ENCODE measurements at regions not wholly inside any gene's neighbourhood (a gene's known extent, or its start where the extent isn't known, plus 50 kb on each side); places are given as distances from the start of the nearest gene placed in this dataset.

DNA sequence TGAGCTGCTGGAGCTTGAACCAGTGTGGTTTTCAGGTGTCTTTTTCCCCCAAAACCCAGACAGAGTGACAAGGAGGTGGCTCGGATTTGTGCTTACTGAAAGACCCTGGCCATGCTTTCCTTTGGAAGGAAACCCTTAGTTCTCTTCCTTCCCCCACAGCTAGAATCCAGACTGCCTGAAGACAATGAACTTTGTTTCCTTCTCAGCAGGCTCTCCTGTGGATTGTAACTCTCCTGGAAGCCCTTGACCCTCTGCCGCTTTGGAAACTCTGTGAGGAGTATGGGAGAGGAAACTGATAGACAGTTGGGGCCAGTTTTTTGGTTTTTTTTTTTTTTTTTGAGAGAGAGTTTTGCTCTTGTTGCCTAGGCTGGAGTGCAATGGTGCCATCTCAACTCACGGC, 62.1 kb upstream of the SESN3 start:
- Histone ChIP-seq H3K4me1 (ENCODE audit: insufficient read depth, low read length) (peaks cover 18% of the 10 kb centered on the region), H3K36me3 (ENCODE audit: insufficient read depth, low read length) (no peaks in the 10 kb centered on the region), H3K9me3 (ENCODE audit: control insufficient read depth, insufficient read depth, low read length) (no peaks in the 10 kb centered on the region), H3K9ac (ENCODE audit: low read depth, low read length) (no peak overlapping the region)

DNA sequence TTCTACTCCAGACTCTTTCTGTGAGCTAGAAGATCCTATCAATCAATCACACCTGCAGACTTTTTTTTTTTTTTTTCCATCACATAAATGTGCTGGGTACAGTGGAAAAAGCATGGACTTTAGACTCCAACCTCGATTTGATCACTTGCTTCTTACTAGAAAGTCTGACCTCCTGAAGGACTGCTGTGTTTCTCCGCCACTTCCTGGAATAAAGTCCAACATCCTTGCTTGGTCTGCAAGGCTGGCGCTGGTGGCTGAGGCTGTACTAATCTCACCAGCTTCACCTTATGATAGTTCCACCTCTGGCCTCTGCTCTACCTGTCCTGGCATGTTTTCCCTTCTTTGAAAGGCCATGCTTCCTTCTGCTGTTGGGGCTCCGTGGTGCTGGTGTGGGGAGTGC, 60.9 kb upstream of the SESN3 start:
- H3K9ac ChIP-seq (ENCODE audit: low read depth, low read length), result no peak overlapping the region
- H3K9me3 ChIP-seq (ENCODE audit: control insufficient read depth, insufficient read depth, low read length), result no peaks in the 10 kb centered on the region
- peaks cover 15% of the 10 kb centered on the region for H3K4me1 ChIP-seq (ENCODE audit: insufficient read depth, low read length)
- H3K36me3 ChIP-seq (ENCODE audit: insufficient read depth, low read length), result no peaks in the 10 kb centered on the region

DNA sequence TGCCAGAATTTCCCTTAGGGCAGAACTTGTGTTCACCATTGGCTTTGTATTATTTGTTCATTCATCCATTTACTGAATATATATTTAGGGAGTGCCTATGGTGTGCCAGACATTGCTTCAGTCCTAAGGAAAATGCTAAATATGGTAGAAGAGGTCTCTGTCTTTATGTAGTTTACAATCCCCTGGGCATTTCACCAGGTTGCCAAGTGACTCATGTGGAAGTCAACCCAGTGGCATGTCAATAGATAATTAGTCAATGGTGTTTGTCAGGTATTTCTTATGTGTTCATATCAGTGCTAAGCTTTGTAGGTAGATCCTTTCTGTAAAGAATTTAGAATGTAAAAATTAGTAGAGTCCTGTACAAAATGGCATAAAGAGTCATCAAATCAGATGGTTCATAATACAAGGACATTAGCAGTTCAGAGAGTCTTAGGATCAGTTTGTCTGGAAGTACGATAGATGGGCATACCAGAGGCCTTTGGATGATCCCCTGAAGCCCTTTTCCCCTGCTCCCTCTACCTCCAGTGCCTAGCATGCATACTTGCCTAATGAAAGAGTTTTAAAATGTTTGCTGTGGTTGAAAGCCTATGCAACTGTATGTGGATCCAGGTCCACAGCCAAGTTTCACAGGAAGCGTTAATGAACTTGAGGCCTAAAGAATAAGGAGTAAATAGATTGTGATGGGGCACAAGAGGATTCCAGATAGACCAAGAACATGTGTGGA, 58.5 kb upstream of the SESN3 start:
- no peaks in the 10 kb centered on the region for H3K9me3 ChIP-seq (ENCODE audit: control insufficient read depth, insufficient read depth, low read length)
- no peak overlapping the region for H3K9ac ChIP-seq (ENCODE audit: low read depth, low read length)
- H3K4me1 ChIP-seq (ENCODE audit: insufficient read depth, low read length), result peaks cover 8% of the 10 kb centered on the region
- no peaks in the 10 kb centered on the region for H3K36me3 ChIP-seq (ENCODE audit: insufficient read depth, low read length)

DNA sequence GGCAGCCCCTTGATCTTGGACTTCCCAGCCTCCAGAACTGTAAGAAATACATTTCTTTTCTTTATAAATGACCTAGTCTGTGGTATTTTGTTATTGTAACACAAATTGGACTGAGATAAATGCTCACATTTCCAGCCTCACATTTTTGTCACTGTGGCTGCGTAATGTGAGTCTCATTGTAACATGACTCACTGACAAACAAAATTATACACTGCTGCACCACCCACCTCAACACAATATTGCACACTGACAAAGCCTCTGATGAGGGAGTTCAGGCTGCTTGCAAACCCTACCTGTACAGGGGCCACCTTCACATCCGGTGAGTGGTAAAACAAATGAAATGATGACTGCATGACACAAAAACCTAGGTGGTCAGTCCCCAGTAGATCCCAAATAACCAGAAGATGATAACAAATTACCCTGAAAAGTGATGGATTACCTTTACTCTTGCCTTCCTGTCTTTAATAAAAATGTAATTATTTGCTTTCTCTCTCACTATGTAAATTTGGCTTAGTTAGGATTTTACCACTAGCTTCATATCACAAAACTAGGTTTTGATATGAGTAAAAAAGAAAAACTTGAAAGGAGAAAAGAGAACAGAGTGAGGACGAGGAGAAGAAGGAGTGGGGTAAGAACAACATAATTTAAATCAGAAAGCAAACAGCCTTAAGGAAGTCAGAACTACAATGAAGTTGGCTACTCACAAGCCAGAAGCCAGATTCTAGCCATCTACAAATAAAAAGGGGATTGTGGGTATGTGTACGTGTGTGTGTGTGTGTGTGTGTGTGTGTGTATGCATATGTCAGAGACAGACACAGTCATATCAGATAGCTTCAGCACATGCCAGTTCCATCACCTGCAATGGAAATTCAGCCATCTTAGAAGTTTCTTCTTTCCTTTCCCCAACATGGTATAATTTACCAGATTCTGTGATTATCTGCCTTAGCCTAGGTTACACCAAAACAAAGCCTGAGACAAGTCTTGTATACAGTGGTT, 53.4 kb upstream of the SESN3 start:
- Histone ChIP-seq H3K4me1 (ENCODE audit: insufficient read depth, low read length) (peaks cover 21% of the 10 kb centered on the region), H3K9me3 (ENCODE audit: control insufficient read depth, insufficient read depth, low read length) (no peaks in the 10 kb centered on the region), H3K9ac (ENCODE audit: low read depth, low read length) (no peak overlapping the region), H3K36me3 (ENCODE audit: insufficient read depth, low read length) (no peaks in the 10 kb centered on the region)

DNA sequence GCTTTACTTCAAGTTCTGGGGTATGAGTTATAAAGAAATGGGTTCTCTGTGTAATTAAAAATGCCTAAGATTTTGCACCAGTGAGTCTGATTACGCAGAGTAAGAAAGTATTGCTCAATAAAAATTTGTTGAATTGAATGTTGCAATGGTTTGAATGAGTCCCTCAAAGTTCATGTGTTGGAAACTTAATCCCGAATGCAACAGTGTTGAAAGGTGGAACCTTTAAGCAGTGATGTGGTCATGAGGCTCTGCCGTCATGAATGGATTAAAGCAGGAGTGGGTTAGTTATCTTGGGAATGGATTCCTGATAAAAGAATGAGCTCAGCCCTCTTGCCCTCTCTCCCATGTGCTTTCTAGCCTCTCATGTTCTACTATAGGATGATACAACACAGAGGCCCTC, 52.6 kb upstream of the SESN3 start:
- Histone ChIP-seq H3K9me3 (ENCODE audit: control insufficient read depth, insufficient read depth, low read length) (no peaks in the 10 kb centered on the region), H3K36me3 (ENCODE audit: insufficient read depth, low read length) (no peaks in the 10 kb centered on the region), H3K9ac (ENCODE audit: low read depth, low read length) (no peak overlapping the region), H3K4me1 (ENCODE audit: insufficient read depth, low read length) (peaks cover 28% of the 10 kb centered on the region)

DNA sequence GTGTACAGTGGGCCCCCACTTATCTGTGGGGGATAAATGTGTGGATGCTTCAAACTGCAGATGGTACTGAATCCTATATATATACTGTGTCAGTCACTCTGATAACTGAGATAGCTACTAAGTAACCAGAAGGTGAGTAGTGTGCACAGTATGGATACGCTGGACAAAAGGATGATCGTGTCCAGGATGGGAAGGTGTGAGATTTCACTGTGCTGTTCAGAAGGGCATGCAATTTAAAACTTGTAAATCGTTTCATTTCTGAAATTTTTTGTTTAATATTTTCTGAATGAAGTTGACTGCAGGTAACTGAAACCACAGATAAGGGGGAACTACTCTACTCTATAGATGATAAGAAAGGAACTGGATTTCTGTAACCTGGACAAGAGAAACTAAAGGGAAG, 52.1 kb upstream of the SESN3 start:
- Histone ChIP-seq H3K4me1 (ENCODE audit: insufficient read depth, low read length) (peaks cover 28% of the 10 kb centered on the region), H3K9me3 (ENCODE audit: control insufficient read depth, insufficient read depth, low read length) (no peaks in the 10 kb centered on the region), H3K9ac (ENCODE audit: low read depth, low read length) (no peak overlapping the region), H3K36me3 (ENCODE audit: insufficient read depth, low read length) (no peaks in the 10 kb centered on the region)

DNA sequence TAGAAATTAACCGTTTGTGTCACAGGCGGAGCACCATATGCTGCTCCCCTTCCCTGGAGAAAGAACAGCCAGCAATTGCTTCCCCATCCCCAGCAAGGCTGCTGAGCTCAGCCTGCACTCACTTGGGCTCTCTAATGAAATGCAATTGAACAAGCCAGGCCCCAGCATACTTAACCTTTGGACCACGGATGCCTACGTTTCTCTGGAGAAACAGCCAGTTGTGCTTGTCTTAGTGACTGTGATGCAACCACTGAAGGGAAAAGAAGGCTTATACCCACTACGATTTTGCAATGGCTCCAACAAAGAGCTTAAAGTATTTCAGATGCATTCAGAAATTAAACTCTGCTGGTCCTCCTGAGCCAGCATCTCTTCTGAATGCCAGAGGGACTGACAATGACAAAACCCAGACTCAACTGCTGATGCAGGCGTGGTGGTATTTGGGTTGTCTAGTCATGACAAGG, 51.3 kb upstream of the SESN3 start:
- Histone ChIP-seq H3K4me1 (ENCODE audit: insufficient read depth, low read length) (peaks cover 28% of the 10 kb centered on the region), H3K36me3 (ENCODE audit: insufficient read depth, low read length) (no peaks in the 10 kb centered on the region), H3K9ac (ENCODE audit: low read depth, low read length) (no peak overlapping the region), H3K9me3 (ENCODE audit: control insufficient read depth, insufficient read depth, low read length) (no peaks in the 10 kb centered on the region)

All from ES-I3 (cell line).